B cell (primary cell): ENCODE measurements at regions not wholly inside any gene's neighbourhood (a gene's known extent, or its start where the extent isn't known, plus 50 kb on each side); places are given as distances from the start of the nearest gene placed in this dataset.

Source experiments
- ATAC-seq: fragments of 200-7000 bp; cut with Tn5 transposase; one replicate; pipeline ENCODE4 v1.10.0; 2021; ENCODE audit warnings: low read depth, mild to moderate bottlenecking, moderate number of reproducible peaks, moderate library complexity
- CTCF ChIA-PET: fragments of 350-600 bp; sonication (Branson Sonifier 250); formaldehyde crosslinking; loops from one replicate; lab custom pipeline; 2021; ENCODE audit warnings: antibody characterized with exemption, inconsistent platforms; lab: Charles Lee
- POLR2A ChIA-PET: fragments of 350-600 bp; sonication (Branson Sonifier 250); formaldehyde crosslinking; loops from one replicate; lab custom pipeline; 2021; ENCODE audit warnings: antibody characterized with exemption; lab: Charles Lee
- DNase-seq: peaks from one replicate; pipeline ENCODE4 v3.0.0; 2013
- H2AFZ ChIP-seq: 2 replicates; pipeline ENCODE4 v1.6.1; 2012; ENCODE audit warnings: mild to moderate bottlenecking, low read depth, low read length; ENCODE audit not compliant: insufficient read depth, poor library complexity, severe bottlenecking
- H3K27ac ChIP-seq, 2 donors: 1 replicate in 1 of 2; 2 replicates in 1 of 2; pipeline ENCODE4 v1.5.1; 2012 to 2013; ENCODE audit warnings: low read length in 2 of 2, mild to moderate bottlenecking in 2 of 2, moderate library complexity in 1 of 2
- H3K27me3 ChIP-seq, 4 experiments: fragments of 200-600 bp in 1 of 4; sonication (generic) in 1 of 4; replicated peaks in 1 of 4; 1 replicate in 2 of 4; 2 replicates in 2 of 4; pipeline versions ENCODE4 v1.6.1 to v1.7.0; 2013 to 2016; ENCODE audit warnings: low read length in 3 of 4, mild to moderate bottlenecking in 2 of 4, mixed read lengths in 1 of 4, moderate library complexity in 1 of 4; ENCODE audit not compliant: insufficient read depth in 4 of 4, control insufficient read depth in 3 of 4; ENCODE audit errors: control extremely low read depth in 1 of 4
- H3K36me3 ChIP-seq, 2 experiments: replicated peaks in 1 of 2; 1 replicate in 1 of 2; 2 replicates in 1 of 2; pipeline versions ENCODE4 v1.6.1 to v1.7.1; 2013; ENCODE audit warnings: low read length in 1 of 2; ENCODE audit not compliant: insufficient read depth in 2 of 2, control insufficient read depth in 1 of 2; ENCODE audit errors: control extremely low read depth in 1 of 2, extremely low read depth in 1 of 2
- H3K4me1 ChIP-seq, 2 donors: fragments of 200-600 bp in 1 of 2; sonication (generic) in 1 of 2; 1 replicate in 1 of 2; 2 replicates in 1 of 2; pipeline versions ENCODE4 v1.5.1 to v1.6.1; 2013 to 2017; ENCODE audit warnings: low read length in 2 of 2; ENCODE audit not compliant: control insufficient read depth in 2 of 2, insufficient read depth in 2 of 2
- H3K4me2 ChIP-seq: replicated peaks from 2 replicates; pipeline ENCODE3; 2012; ENCODE audit warnings: mild to moderate bottlenecking, low read depth, low read length; ENCODE audit not compliant: poor library complexity, severe bottlenecking
- H3K4me3 ChIP-seq, 5 experiments: fragments of 200-600 bp in 1 of 5; sonication (generic) in 1 of 5; 1 replicate in 3 of 5; 2 replicates in 2 of 5; pipeline versions ENCODE4 v1.5.1 to v1.7.0; 2011 to 2016; ENCODE audit warnings: low read length in 4 of 5, mild to moderate bottlenecking in 4 of 5, low read depth in 2 of 5, control low read depth in 1 of 5, moderate library complexity in 1 of 5; ENCODE audit not compliant: insufficient read depth in 1 of 5; ENCODE audit errors: control extremely low read depth in 1 of 5, extremely low read depth in 1 of 5
- H3K79me2 ChIP-seq: fragments of 200-600 bp; sonication (generic); one replicate; pipeline ENCODE4 v1.6.0; 2016; ENCODE audit warnings: low read length; ENCODE audit not compliant: control insufficient read depth, insufficient read depth
- H3K9ac ChIP-seq: fragments of 200-600 bp; sonication (generic); 2 replicates; pipeline ENCODE4 v1.6.1; 2017; ENCODE audit warnings: mild to moderate bottlenecking, low read length, moderate library complexity
- H3K9me3 ChIP-seq, 3 donors: one replicate each; pipeline versions ENCODE4 v1.6.1 to v1.7.1; 2013; ENCODE audit warnings: low read length in 2 of 3; ENCODE audit not compliant: control insufficient read depth in 2 of 3, insufficient read depth in 1 of 3; ENCODE audit errors: control extremely low read depth in 1 of 3
- H4K20me1 ChIP-seq: 2 replicates; pipeline ENCODE4 v1.6.0; 2012; ENCODE audit warnings: mild to moderate bottlenecking, low read length; ENCODE audit not compliant: insufficient read depth, control insufficient read depth, poor library complexity, severe bottlenecking
- H3K27ac Mint-ChIP-seq: one replicate; pipeline ENCODE4 v1.8.0; 2021; ENCODE audit warnings: mixed read lengths
- H3K27me3 Mint-ChIP-seq: one replicate; pipeline ENCODE4 v1.8.0; 2021; ENCODE audit warnings: mixed read lengths
- H3K4me1 Mint-ChIP-seq: one replicate; pipeline ENCODE4 v1.8.0; 2021; ENCODE audit warnings: mixed read lengths
- H3K4me3 Mint-ChIP-seq: one replicate; pipeline ENCODE4 v1.8.0; 2021; ENCODE audit warnings: mixed read lengths
- H3K9me3 Mint-ChIP-seq: one replicate; pipeline ENCODE4 v1.8.0; 2022; ENCODE audit warnings: mixed read lengths; ENCODE audit not compliant: insufficient read depth
- CTCF ChIP-seq: fragments of 200-600 bp; IDR thresholded peaks from one replicate; pipeline ENCODE4 v1.8.0; 2022; ENCODE audit warnings: antibody characterized with exemption, mild to moderate bottlenecking
- EZH2 ChIP-seq: IDR thresholded peaks from 2 replicates; pipeline ENCODE4 v1.6.1; 2012; ENCODE audit warnings: borderline replicate concordance, low read depth, mild to moderate bottlenecking, moderate library complexity, low read length; ENCODE audit not compliant: insufficient read depth, poor library complexity, severe bottlenecking
- WGBS: methylation state at CpG from one replicate; pipeline ENCODE4 v1.1.5; 2013; ENCODE audit warnings: missing lambda C conversion rate; ENCODE audit not compliant: insufficient coverage; 5-methylcytosine and 5-hydroxymethylcytosine counted together
- intact Hi-C: fragments of 100-400 bp; cut with micrococcal nuclease; formaldehyde crosslinking; loops from one replicate; pipeline ENCODE4 v1.10.0; 2022

DNA sequence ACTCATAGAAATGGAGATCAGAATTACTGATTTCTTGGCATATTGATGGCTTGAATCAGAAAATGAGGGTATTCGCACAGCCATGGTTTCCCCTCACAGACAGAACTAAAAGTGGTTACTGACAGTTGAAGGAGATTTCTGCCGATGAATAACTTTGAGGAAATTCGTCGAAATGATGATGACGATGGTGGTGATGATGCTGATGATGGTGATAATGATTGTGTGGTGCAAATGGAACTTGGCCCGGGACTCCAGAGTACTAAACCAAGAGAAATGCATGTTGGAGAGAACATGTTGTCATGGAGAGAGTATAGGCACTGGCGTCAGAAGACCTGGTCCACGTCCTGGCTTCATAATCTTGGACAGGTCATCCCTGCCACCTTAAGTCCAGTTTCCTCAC, 163.2 kb downstream of the EVX1 start:
- intact Hi-C loops: no loop called here
- Mint-ChIP-seq H3K9me3 (peaks cover 4% of the 10 kb centered on the region), H3K27ac (no peak overlapping the region), H3K4me1 (no peaks in the 10 kb centered on the region), H3K4me3 (no peak overlapping the region), H3K27me3 (peaks cover 17% of the 10 kb centered on the region)
- POLR2A ChIA-PET: no interaction called here
- Histone ChIP-seq H4K20me1 (no peaks in the 10 kb centered on the region), H3K4me3 (no peak overlapping the region), H3K4me2 (no peak overlapping the region), H3K36me3 (no peaks in the 10 kb centered on the region), H2AFZ (no peak overlapping the region), H3K9me3 (no peaks in the 10 kb centered on the region), H3K27ac (no peak overlapping the region), H3K27me3 (peaks cover 0 to 4% (median 0%) of the 10 kb centered on the region in 4 experiments), H3K79me2 (no peaks in the 10 kb centered on the region), H3K4me1 (no peaks in the 10 kb centered on the region), H3K9ac (no peak overlapping the region)
- CTCF ChIA-PET: no interaction called here
- ATAC-seq (no peak), DNase-seq (no peak)
- WGBS: 97% methylated on average over 8 of the region's 8 CpGs
- TF ChIP-seq CTCF (no peak), EZH2 (no peak)

- WGBS: 50% methylated on average over 1 of the region's 3 CpGs
- intact Hi-C loops: no loop called here
- no peaks in the 10 kb centered on the region for H4K20me1 ChIP-seq
- CTCF ChIA-PET: no interaction called here
- no peak for DNase-seq
- H3K4me2 ChIP-seq: no peak overlapping the region
- Mint-ChIP-seq H3K27me3 (peaks cover 20% of the 10 kb centered on the region), H3K27ac (no peak overlapping the region), H3K4me1 (no peaks in the 10 kb centered on the region), H3K9me3 (no peaks in the 10 kb centered on the region), H3K4me3 (no peak overlapping the region)
- H3K4me1 ChIP-seq: no peaks in the 10 kb centered on the region
- H3K9ac ChIP-seq: no peak overlapping the region
- no peak overlapping the region for H2AFZ ChIP-seq
- H3K79me2 ChIP-seq: no peaks in the 10 kb centered on the region
- ATAC-seq: no peak
- H3K27me3 ChIP-seq: peaks cover 0 to 4% (median 0%) of the 10 kb centered on the region in 4 experiments
- no peaks in the 10 kb centered on the region for H3K9me3 ChIP-seq
- H3K27ac ChIP-seq: no peak overlapping the region
- no peak overlapping the region for H3K4me3 ChIP-seq
- POLR2A ChIA-PET: no interaction called here
- TF ChIP-seq CTCF: no peak
- no peak for TF ChIP-seq EZH2
- H3K36me3 ChIP-seq: no peaks in the 10 kb centered on the region
Observed at GRCh38 chr7:27409311-27409710, 166.7 kb downstream of the EVX1 start.
